GM10266 (cell line): ENCODE measurements at regions not wholly inside any gene's neighbourhood (a gene's known extent, or its start where the extent isn't known, plus 50 kb on each side); places are given as distances from the start of the nearest gene placed in this dataset.

Source experiments
- DNase-seq: peaks from one replicate; pipeline ENCODE4 v3.0.0; 2012; ENCODE audit errors: extremely low spot score
- CTCF ChIP-seq: IDR thresholded peaks from 2 replicates; pipeline ENCODE4 v1.5.1; 2012; ENCODE audit warnings: mild to moderate bottlenecking, low read depth; ENCODE audit not compliant: control insufficient read depth, insufficient read depth; ENCODE audit errors: missing control alignments

- no peak for DNase-seq
- no peak for TF ChIP-seq CTCF
Observed at GRCh38 chr6:138038142-138038870, 68.9 kb downstream of the PERP start.
